H9 (cell line): ENCODE measurements at regions not wholly inside any gene's neighbourhood (a gene's known extent, or its start where the extent isn't known, plus 50 kb on each side); places are given as distances from the start of the nearest gene placed in this dataset.

ENCODE experiments used
- DNase-seq: peaks from one replicate; pipeline ENCODE4 v3.0.0-alpha.2; 2017
- H2AFZ ChIP-seq: one replicate; pipeline ENCODE4 v1.6.1; 2013; ENCODE audit warnings: mild to moderate bottlenecking, low read length, control low read depth, moderate library complexity
- H2AK5ac ChIP-seq: 2 replicates; pipeline ENCODE4 v1.6.1; 2013; ENCODE audit warnings: low read length, control low read depth, mixed read lengths; ENCODE audit not compliant: insufficient read length
- H2BK120ac ChIP-seq: one replicate; pipeline ENCODE4 v1.6.1; 2013; ENCODE audit warnings: low read depth, mild to moderate bottlenecking, low read length, control low read depth, inconsistent platforms; ENCODE audit not compliant: poor library complexity, severe bottlenecking
- H2BK12ac ChIP-seq: 2 replicates; pipeline ENCODE4 v1.6.1; 2013; ENCODE audit warnings: low read length, control low read depth, mixed read lengths, low read depth; ENCODE audit not compliant: insufficient read length
- H2BK15ac ChIP-seq: 2 replicates; pipeline ENCODE4 v1.6.1; 2013; ENCODE audit warnings: low read depth, low read length, control low read depth
- H2BK20ac ChIP-seq: one replicate; pipeline ENCODE4 v1.6.1; 2013; ENCODE audit warnings: low read depth, mild to moderate bottlenecking, low read length, control low read depth, inconsistent platforms; ENCODE audit not compliant: poor library complexity, severe bottlenecking
- H2BK5ac ChIP-seq: 2 replicates; pipeline ENCODE4 v1.6.1; 2013; ENCODE audit warnings: low read length, control low read depth, mixed read lengths; ENCODE audit not compliant: insufficient read length
- H3K14ac ChIP-seq: 2 replicates; pipeline ENCODE4 v1.6.1; 2013; ENCODE audit warnings: low read length, control low read depth; ENCODE audit not compliant: insufficient read depth
- H3K18ac ChIP-seq: 2 replicates; pipeline ENCODE4 v1.6.1; 2013; ENCODE audit warnings: low read depth, mild to moderate bottlenecking, mixed read lengths, low read length, control low read depth; ENCODE audit not compliant: insufficient read length
- H3K23ac ChIP-seq: 2 replicates; pipeline ENCODE4 v1.6.1; 2013; ENCODE audit warnings: low read length, control low read depth, mixed read lengths, low read depth; ENCODE audit not compliant: insufficient read length
- H3K23me2 ChIP-seq: 2 replicates; pipeline ENCODE4 v1.6.1; 2013; ENCODE audit warnings: low read depth, mild to moderate bottlenecking, mixed read lengths, low read length, control low read depth; ENCODE audit not compliant: insufficient read length, poor library complexity, severe bottlenecking
- H3K27ac ChIP-seq: 2 replicates; pipeline ENCODE4 v1.5.1; 2013; ENCODE audit warnings: low read length, control low read depth, mixed read lengths, low read depth; ENCODE audit not compliant: insufficient read length
- H3K27me3 ChIP-seq: 2 replicates; pipeline ENCODE4 v1.6.1; 2013; ENCODE audit warnings: low read length, control low read depth, inconsistent platforms; ENCODE audit not compliant: insufficient read depth
- H3K4ac ChIP-seq: 2 replicates; pipeline ENCODE4 v1.6.1; 2013; ENCODE audit warnings: low read depth, mild to moderate bottlenecking, control low read depth, inconsistent platforms, low read length, moderate library complexity
- H3K4me1 ChIP-seq: 2 replicates; pipeline ENCODE4 v1.6.1; 2013; ENCODE audit warnings: low read length, control low read depth, inconsistent platforms; ENCODE audit not compliant: insufficient read depth
- H3K4me2 ChIP-seq: 2 replicates; pipeline ENCODE4 v1.6.1; 2013; ENCODE audit warnings: low read length, control low read depth, mixed read lengths; ENCODE audit not compliant: insufficient read length, insufficient read depth
- H3K56ac ChIP-seq: 2 replicates; pipeline ENCODE4 v1.6.1; 2013; ENCODE audit warnings: low read depth, mild to moderate bottlenecking, mixed read lengths, low read length, control low read depth; ENCODE audit not compliant: insufficient read length
- H3K79me1 ChIP-seq: 2 replicates; pipeline ENCODE4 v1.6.1; 2013; ENCODE audit warnings: low read depth, mild to moderate bottlenecking, moderate library complexity, low read length, control low read depth, inconsistent platforms; ENCODE audit not compliant: insufficient read depth, poor library complexity, severe bottlenecking
- H3K79me2 ChIP-seq: 2 replicates; pipeline ENCODE4 v1.6.1; 2013; ENCODE audit warnings: low read length, control low read depth, inconsistent platforms; ENCODE audit not compliant: insufficient read depth
- H3K9ac ChIP-seq: 2 replicates; pipeline ENCODE4 v1.6.1; 2013; ENCODE audit warnings: low read length, control low read depth, mixed read lengths; ENCODE audit not compliant: insufficient read length; ENCODE audit errors: extremely low read depth
- H3K9me3 ChIP-seq: one replicate; pipeline ENCODE4 v1.6.1; 2013; ENCODE audit warnings: low read depth, low read length, inconsistent platforms; ENCODE audit not compliant: control insufficient read depth
- H3T11ph ChIP-seq: one replicate; pipeline ENCODE4 v1.6.1; 2013; ENCODE audit warnings: mild to moderate bottlenecking, low read length, control low read depth, inconsistent platforms
- H4K20me1 ChIP-seq: one replicate; pipeline ENCODE4 v1.6.1; 2013; ENCODE audit not compliant: control insufficient read depth, insufficient read length, insufficient read depth
- H4K5ac ChIP-seq: 2 replicates; pipeline ENCODE4 v1.6.1; 2013; ENCODE audit warnings: low read depth, mild to moderate bottlenecking, mixed read lengths, low read length, control low read depth; ENCODE audit not compliant: insufficient read length
- H4K8ac ChIP-seq: replicated peaks from 2 replicates; pipeline ENCODE4 v1.6.1; 2013; ENCODE audit warnings: low read length, control low read depth, mixed read lengths, low read depth; ENCODE audit not compliant: insufficient read length
- H4K91ac ChIP-seq: 2 replicates; pipeline ENCODE4 v1.6.1; 2013; ENCODE audit warnings: low read depth, mild to moderate bottlenecking, moderate library complexity, mixed read lengths, low read length, control low read depth; ENCODE audit not compliant: insufficient read length
- H3K27ac Mint-ChIP-seq, 3 experiments: 2 replicates in 2 of 3; 3 replicates in 1 of 3; pipeline ENCODE4 v1.8.0; 2020 to 2021; ENCODE audit warnings: mixed read lengths in 3 of 3, mild to moderate bottlenecking in 1 of 3, moderate library complexity in 1 of 3
- H3K27me3 Mint-ChIP-seq: 2 replicates; pipeline ENCODE4 v1.8.0; 2021; ENCODE audit warnings: low read depth, mild to moderate bottlenecking, moderate library complexity, mixed read lengths
- H3K36me3 Mint-ChIP-seq, 3 experiments: 2 replicates in 2 of 3; 3 replicates in 1 of 3; pipeline ENCODE4 v1.8.0; 2020 to 2021; ENCODE audit warnings: low read depth in 3 of 3, mixed read lengths in 3 of 3; ENCODE audit not compliant: insufficient read depth in 1 of 3
- H3K4me1 Mint-ChIP-seq, 2 experiments: 2 replicates each; pipeline ENCODE4 v1.8.0; 2020; ENCODE audit warnings: mixed read lengths in 2 of 2
- H3K4me3 Mint-ChIP-seq, 2 experiments: 2 replicates in 1 of 2; 3 replicates in 1 of 2; pipeline ENCODE4 v1.8.0; 2020 to 2021; ENCODE audit warnings: mild to moderate bottlenecking in 2 of 2, mixed read lengths in 2 of 2, moderate library complexity in 1 of 2
- H3K9me3 Mint-ChIP-seq, 2 experiments: 2 replicates in 1 of 2; 3 replicates in 1 of 2; pipeline ENCODE4 v1.8.0; 2020; ENCODE audit warnings: mild to moderate bottlenecking in 2 of 2, mixed read lengths in 2 of 2, moderate library complexity in 1 of 2
- WGBS: extraction: QIAGEN DNeasy Blood & Tissue Kit; methylation state at CpG from one replicate; pipeline ENCODE4 v1.1.7; 2013; ENCODE audit warnings: missing lambda C conversion rate, low lambda C conversion rate, mixed read lengths; ENCODE audit not compliant: insufficient read length; ENCODE audit errors: extremely low coverage; 5-methylcytosine and 5-hydroxymethylcytosine counted together
- TF ChIP-seq, protein P1 (sequence below): fragments of 200-600 bp; sonication (generic); conservative IDR thresholded peaks from 3 replicates; pipeline ENCODE4 v1.8.0; 2021; ENCODE audit warnings: antibody characterized with exemption, mild to moderate bottlenecking

DNA sequence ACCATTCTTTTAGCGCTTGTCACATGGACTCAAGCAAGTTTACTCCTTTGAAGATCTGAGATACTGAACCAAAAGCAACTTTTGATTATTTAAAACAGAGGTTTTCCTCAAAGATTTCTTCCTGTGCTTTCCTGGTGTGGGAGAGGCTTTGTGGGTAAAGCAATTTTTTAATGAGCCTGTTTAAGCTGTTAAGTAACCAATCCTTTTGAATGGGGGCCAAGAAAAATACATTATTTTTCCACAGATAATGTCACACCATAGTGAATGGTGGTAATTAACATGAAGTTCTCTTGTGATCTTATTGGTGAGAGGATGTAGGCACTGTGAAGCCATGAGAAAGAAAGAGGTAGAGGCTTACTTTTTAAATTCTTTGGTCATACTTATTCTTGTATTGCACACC lies 55.8 kb upstream of the OBI1 start:
- H3K4me1 Mint-ChIP-seq, result peaks cover 8 to 32% of the 10 kb centered on the region in 2 experiments
- no peaks in the 10 kb centered on the region for H3K23me2 ChIP-seq
- TF ChIP-seq, protein P1, sequence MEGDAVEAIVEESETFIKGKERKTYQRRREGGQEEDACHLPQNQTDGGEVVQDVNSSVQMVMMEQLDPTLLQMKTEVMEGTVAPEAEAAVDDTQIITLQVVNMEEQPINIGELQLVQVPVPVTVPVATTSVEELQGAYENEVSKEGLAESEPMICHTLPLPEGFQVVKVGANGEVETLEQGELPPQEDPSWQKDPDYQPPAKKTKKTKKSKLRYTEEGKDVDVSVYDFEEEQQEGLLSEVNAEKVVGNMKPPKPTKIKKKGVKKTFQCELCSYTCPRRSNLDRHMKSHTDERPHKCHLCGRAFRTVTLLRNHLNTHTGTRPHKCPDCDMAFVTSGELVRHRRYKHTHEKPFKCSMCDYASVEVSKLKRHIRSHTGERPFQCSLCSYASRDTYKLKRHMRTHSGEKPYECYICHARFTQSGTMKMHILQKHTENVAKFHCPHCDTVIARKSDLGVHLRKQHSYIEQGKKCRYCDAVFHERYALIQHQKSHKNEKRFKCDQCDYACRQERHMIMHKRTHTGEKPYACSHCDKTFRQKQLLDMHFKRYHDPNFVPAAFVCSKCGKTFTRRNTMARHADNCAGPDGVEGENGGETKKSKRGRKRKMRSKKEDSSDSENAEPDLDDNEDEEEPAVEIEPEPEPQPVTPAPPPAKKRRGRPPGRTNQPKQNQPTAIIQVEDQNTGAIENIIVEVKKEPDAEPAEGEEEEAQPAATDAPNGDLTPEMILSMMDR, result no peak
- no peak overlapping the region for H3K4me3 Mint-ChIP-seq
- no peak overlapping the region for H4K91ac ChIP-seq
- no peak overlapping the region for H2AK5ac ChIP-seq
- H3K9me3 Mint-ChIP-seq, result no peaks in the 10 kb centered on the region
- DNase-seq, result no peak
- WGBS, result no CpG with 5 or more reads among the region's 1 CpG
- no peak overlapping the region for H3K23ac ChIP-seq
- no peak overlapping the region for H3T11ph ChIP-seq
- no peak overlapping the region for H2BK120ac ChIP-seq
- H3K27ac ChIP-seq, result no peak overlapping the region
- H4K20me1 ChIP-seq, result no peaks in the 10 kb centered on the region
- H4K5ac ChIP-seq, result no peak overlapping the region
- no peak overlapping the region for H2AFZ ChIP-seq
- no peak overlapping the region for H2BK5ac ChIP-seq
- H3K27me3 Mint-ChIP-seq, result no peaks in the 10 kb centered on the region
- H3K18ac ChIP-seq, result no peak overlapping the region
- no peak overlapping the region for H3K56ac ChIP-seq
- no peaks in the 10 kb centered on the region for H3K36me3 Mint-ChIP-seq
- H2BK12ac ChIP-seq, result no peak overlapping the region
- no peak overlapping the region for H4K8ac ChIP-seq
- H3K9me3 ChIP-seq, result no peaks in the 10 kb centered on the region
- no peaks in the 10 kb centered on the region for H3K4me1 ChIP-seq
- H3K4me2 ChIP-seq, result no peak overlapping the region
- H3K27ac Mint-ChIP-seq, result no peak overlapping the region; a peak in 1 of 7 replicates
- no peak overlapping the region for H2BK20ac ChIP-seq
- no peak overlapping the region for H2BK15ac ChIP-seq
- no peak overlapping the region for H3K4ac ChIP-seq
- no peaks in the 10 kb centered on the region for H3K27me3 ChIP-seq
- no peaks in the 10 kb centered on the region for H3K79me1 ChIP-seq
- H3K9ac ChIP-seq, result no peak overlapping the region
- no peaks in the 10 kb centered on the region for H3K79me2 ChIP-seq
- no peak overlapping the region for H3K14ac ChIP-seq
